ENCODE measurements at regions not wholly inside any gene's neighbourhood (a gene's known extent, or its start where the extent isn't known, plus 50 kb on each side); places are given as distances from the start of the nearest gene placed in this dataset.

DNA sequence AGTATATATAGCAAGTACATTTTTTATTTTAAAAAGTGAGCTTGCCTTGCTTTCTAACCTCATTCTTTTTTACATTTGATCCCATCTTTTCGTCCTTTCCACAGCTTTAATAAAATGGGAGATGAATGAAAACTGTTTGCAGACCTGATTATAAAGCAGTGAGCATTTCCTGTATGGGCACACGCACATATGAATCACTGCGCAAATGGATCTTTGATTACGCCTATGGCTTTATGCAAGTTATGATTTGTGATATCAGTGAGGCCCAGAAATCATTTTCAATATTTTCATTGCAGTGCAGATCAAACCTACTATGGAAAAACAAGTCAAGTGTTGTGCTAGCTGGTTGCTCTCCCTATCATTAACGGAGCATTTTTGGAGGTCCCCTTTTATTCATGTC, 1073.0 kb downstream of the MAT2B start:
- DNase-seq (ENCODE audit: low spot score): no peak
- in situ Hi-C loops (cut with MboI; ENCODE audit: low pct_unique_long_range_greater_than_20kb, low sequenced_read_pairs, unreplicated experiment): no loop called here
- TF ChIP-seq, protein P1, sequence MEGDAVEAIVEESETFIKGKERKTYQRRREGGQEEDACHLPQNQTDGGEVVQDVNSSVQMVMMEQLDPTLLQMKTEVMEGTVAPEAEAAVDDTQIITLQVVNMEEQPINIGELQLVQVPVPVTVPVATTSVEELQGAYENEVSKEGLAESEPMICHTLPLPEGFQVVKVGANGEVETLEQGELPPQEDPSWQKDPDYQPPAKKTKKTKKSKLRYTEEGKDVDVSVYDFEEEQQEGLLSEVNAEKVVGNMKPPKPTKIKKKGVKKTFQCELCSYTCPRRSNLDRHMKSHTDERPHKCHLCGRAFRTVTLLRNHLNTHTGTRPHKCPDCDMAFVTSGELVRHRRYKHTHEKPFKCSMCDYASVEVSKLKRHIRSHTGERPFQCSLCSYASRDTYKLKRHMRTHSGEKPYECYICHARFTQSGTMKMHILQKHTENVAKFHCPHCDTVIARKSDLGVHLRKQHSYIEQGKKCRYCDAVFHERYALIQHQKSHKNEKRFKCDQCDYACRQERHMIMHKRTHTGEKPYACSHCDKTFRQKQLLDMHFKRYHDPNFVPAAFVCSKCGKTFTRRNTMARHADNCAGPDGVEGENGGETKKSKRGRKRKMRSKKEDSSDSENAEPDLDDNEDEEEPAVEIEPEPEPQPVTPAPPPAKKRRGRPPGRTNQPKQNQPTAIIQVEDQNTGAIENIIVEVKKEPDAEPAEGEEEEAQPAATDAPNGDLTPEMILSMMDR (IDR thresholded peaks at IDR 0.05; ENCODE audit: extremely low read depth, insufficient read depth, missing control alignments): no peak

DNA sequence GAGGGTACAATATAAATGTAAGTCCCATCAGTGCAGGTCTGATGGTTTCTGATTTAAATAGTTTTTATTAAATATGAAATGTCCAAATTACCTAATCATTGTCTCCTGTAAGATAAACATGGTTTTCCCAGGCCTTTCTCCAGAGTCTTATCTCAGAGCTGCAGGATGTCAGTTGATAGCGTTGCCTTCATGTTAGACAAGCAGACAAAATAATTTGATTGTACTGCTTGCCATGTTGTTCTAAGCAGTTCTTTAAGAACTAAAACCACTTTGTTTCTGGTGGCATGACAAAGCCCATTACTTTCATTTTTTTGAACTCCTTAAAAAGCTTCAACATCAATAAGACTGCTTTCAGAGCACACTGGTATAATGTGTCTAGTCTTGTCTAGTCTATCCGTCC, 1073.5 kb downstream of the MAT2B start:
- in situ Hi-C loops (cut with MboI; ENCODE audit: low pct_unique_long_range_greater_than_20kb, low sequenced_read_pairs, unreplicated experiment): no loop called here
- TF ChIP-seq, protein P1 (IDR thresholded peaks at IDR 0.05; ENCODE audit: extremely low read depth, insufficient read depth, missing control alignments): no peak
- DNase-seq (ENCODE audit: low spot score): no peak

DNA sequence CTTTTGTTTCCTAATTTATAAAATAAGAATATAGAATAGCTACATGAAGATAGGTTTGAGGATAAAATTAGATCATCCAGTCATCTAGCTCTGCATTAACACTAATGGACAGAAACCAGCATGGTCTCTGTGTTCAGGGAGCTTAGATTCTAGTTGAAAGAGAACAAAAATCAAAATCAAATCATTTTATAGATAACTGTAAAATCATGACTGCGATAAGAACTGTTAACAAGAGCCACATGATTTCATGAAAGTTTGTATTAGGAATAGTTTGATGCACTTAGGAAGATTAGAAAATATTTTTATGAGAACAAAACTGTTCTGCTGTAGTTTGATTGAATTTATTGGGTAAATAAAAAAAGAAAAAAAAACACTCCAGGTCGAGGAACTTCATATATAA, 1074.7 kb downstream of the MAT2B start:
- in situ Hi-C loops (cut with MboI; ENCODE audit: low pct_unique_long_range_greater_than_20kb, low sequenced_read_pairs, unreplicated experiment): no loop called here
- TF ChIP-seq, protein P1 (IDR thresholded peaks at IDR 0.05; ENCODE audit: extremely low read depth, insufficient read depth, missing control alignments): no peak
- DNase-seq (ENCODE audit: low spot score): no peak

DNA sequence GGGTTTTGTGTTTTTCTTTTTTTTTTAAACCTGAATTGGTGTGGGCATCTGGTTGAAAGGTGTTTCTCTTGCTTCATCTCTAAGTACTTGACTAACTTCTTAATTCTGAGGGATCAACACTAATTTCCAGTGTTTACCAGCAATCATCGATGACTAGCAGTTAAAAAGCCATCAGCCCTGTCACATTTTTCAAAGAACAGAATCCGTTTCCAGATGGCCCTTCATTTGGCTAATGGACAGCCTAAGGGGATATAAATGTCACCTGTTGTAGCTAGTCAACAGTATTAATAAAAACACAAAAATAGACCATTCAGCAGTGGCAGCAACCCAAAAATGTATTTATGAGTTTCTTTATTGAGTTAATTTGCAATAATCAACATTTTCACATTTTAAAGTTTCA, 1076.5 kb downstream of the MAT2B start:
- in situ Hi-C loops (cut with MboI; ENCODE audit: low pct_unique_long_range_greater_than_20kb, low sequenced_read_pairs, unreplicated experiment): no loop called here
- DNase-seq (ENCODE audit: low spot score): no peak
- TF ChIP-seq, protein P1 (IDR thresholded peaks at IDR 0.05; ENCODE audit: extremely low read depth, insufficient read depth, missing control alignments): no peak

DNA sequence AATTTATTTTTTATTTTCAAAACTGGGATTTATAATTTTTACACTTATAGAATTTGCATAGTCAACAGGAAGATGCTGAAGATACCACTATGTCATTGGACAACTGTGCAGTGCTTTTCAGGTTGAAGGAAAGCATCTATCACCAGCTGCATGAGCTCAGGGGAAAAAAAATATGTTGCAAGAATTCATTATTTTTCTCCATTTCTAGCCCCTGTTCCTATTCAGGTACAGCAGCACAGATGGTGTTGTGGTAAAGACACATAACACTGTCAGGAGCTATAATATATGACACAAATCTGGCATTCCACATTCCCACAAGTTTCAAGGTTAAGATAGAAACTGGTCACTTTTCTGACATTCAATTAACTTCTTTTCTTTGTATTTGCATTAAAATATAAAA, 1088.6 kb downstream of the MAT2B start:
- DNase-seq (ENCODE audit: low spot score): no peak
- in situ Hi-C loops (cut with MboI; ENCODE audit: low pct_unique_long_range_greater_than_20kb, low sequenced_read_pairs, unreplicated experiment): no loop called here
- TF ChIP-seq, protein P1 (IDR thresholded peaks at IDR 0.05; ENCODE audit: extremely low read depth, insufficient read depth, missing control alignments): no peak

DNA sequence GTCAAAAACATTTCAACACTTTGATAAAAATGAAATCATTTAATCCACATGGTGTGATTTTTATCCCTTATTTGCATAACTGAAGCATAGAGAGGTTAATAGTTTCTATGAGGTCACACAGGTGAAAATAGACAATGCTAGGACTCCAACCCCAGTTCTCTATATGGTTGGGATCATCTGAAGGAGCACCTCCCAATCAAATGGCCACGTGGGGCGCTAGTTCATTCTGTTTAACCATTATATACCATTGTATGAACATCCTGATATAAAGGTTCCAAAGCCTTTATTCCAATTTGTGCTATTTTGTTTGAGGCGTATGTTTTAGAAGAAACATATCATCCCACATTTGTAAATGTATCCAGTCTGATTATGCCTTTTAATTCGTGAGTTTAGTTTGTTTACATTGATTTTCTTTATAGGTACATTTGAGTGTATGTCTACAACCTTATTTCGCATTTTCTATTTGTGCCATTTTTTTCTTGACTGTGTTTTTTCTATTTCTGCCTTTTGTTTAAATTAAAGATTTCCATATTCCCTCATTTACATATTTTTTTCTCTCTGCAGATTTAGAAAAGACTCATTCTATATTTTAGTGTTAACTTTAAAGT, 1092.0 kb downstream of the MAT2B start:
- in situ Hi-C loops (cut with MboI; ENCODE audit: low pct_unique_long_range_greater_than_20kb, low sequenced_read_pairs, unreplicated experiment): no loop called here
- peak; percentile 17 for DNase-seq (ENCODE audit: low spot score)
- TF ChIP-seq, protein P1 (IDR thresholded peaks at IDR 0.05; ENCODE audit: extremely low read depth, insufficient read depth, missing control alignments): peak; percentile 61
